ENCODE measurements at regions not wholly inside any gene's neighbourhood (a gene's known extent, or its start where the extent isn't known, plus 50 kb on each side); places are given as distances from the start of the nearest gene placed in this dataset.

- no peak for DNase-seq (ENCODE audit: low read depth in 2 of 2)
- Histone ChIP-seq H3K4me3 (replicated peaks in 1 of 4; ENCODE audit: control extremely low read depth in 1 of 4, insufficient read depth in 1 of 4, low read depth in 3 of 4, low read length in 4 of 4) (no peak overlapping the region), H3K9ac (ENCODE audit: insufficient read depth, low read length) (no peak overlapping the region), H3K9me3 (ENCODE audit: control insufficient read depth, insufficient read depth, low read depth, low read length) (no peaks in the 10 kb centered on the region), H3K4me1 (ENCODE audit: control insufficient read depth, extremely low read depth, insufficient read depth, low read length) (no peaks in the 10 kb centered on the region), H3K27me3 (ENCODE audit: control insufficient read depth, insufficient read depth, low read length) (no peaks in the 10 kb centered on the region), H3K36me3 (ENCODE audit: control insufficient read depth, insufficient read depth, low read length) (no peaks in the 10 kb centered on the region), H3K27ac (ENCODE audit: insufficient read depth, low read length) (no peak overlapping the region), H4K20me1 (ENCODE audit: control insufficient read depth, extremely low read depth, insufficient read depth, low read length) (no peaks in the 10 kb centered on the region), H2AFZ (ENCODE audit: low read length) (no peak overlapping the region), H3K79me2 (ENCODE audit: control insufficient read depth, insufficient read depth, low read length) (no peaks in the 10 kb centered on the region), H3K4me2 (ENCODE audit: extremely low read depth, insufficient read depth, low read length) (no peak overlapping the region)
- TF ChIP-seq EZH2 (IDR thresholded peaks at IDR 0.05; ENCODE audit: low read length, missing control alignments): no peak
- TF ChIP-seq, protein P1, sequence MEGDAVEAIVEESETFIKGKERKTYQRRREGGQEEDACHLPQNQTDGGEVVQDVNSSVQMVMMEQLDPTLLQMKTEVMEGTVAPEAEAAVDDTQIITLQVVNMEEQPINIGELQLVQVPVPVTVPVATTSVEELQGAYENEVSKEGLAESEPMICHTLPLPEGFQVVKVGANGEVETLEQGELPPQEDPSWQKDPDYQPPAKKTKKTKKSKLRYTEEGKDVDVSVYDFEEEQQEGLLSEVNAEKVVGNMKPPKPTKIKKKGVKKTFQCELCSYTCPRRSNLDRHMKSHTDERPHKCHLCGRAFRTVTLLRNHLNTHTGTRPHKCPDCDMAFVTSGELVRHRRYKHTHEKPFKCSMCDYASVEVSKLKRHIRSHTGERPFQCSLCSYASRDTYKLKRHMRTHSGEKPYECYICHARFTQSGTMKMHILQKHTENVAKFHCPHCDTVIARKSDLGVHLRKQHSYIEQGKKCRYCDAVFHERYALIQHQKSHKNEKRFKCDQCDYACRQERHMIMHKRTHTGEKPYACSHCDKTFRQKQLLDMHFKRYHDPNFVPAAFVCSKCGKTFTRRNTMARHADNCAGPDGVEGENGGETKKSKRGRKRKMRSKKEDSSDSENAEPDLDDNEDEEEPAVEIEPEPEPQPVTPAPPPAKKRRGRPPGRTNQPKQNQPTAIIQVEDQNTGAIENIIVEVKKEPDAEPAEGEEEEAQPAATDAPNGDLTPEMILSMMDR (conservative IDR thresholded peaks at IDR 0.05 in 1 of 2, IDR thresholded peaks at IDR 0.05 in 1 of 2; ENCODE audit: low read depth in 1 of 2, low read length in 2 of 2): no peak
Observed at GRCh38 chr14:105866841-105867321, 340.5 kb downstream of the TMEM121 start.

DNA sequence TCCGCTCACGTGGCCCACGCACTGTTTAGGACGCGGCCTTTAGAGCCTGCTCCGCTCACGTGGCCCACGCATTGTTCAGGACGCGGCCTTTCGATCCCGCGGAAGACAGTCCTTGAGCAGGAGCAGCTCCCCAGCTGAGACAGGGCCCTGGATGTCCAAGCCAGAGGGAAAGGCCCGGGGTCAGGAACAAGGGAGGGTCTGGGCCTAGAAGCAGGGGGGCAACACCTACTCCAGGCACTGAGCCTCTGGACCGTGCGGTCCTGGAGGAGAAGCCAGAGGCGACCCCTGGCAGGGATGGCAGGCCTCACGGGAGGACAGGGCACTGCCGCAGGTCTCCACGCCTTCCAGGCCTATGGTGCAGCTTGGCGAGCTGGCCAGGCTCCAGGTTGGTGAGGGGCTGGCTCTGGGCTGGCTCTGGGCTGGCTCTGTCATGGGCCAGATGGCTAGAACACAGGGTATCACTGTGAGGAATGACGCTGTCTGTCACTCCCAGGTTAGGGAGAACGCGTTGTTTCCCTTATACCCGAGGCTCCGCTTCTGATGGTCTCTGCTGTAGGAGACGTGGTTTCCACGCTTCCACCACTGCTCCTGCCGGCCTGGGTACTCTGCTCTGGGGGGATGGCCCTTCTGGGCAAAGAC lies 341.7 kb downstream of the TMEM121 start:
- Histone ChIP-seq H3K27me3 (ENCODE audit: control insufficient read depth, insufficient read depth, low read length) (no peaks in the 10 kb centered on the region), H3K4me2 (ENCODE audit: extremely low read depth, insufficient read depth, low read length) (no peak overlapping the region), H3K36me3 (ENCODE audit: control insufficient read depth, insufficient read depth, low read length) (no peaks in the 10 kb centered on the region), H3K9me3 (ENCODE audit: control insufficient read depth, insufficient read depth, low read depth, low read length) (no peaks in the 10 kb centered on the region), H4K20me1 (ENCODE audit: control insufficient read depth, extremely low read depth, insufficient read depth, low read length) (no peaks in the 10 kb centered on the region), H2AFZ (ENCODE audit: low read length) (no peak overlapping the region), H3K4me1 (ENCODE audit: control insufficient read depth, extremely low read depth, insufficient read depth, low read length) (no peaks in the 10 kb centered on the region), H3K4me3 (replicated peaks in 1 of 4; ENCODE audit: control extremely low read depth in 1 of 4, insufficient read depth in 1 of 4, low read depth in 3 of 4, low read length in 4 of 4) (no peak overlapping the region), H3K9ac (ENCODE audit: insufficient read depth, low read length) (no peak overlapping the region), H3K79me2 (ENCODE audit: control insufficient read depth, insufficient read depth, low read length) (no peaks in the 10 kb centered on the region), H3K27ac (ENCODE audit: insufficient read depth, low read length) (no peak overlapping the region)
- DNase-seq (ENCODE audit: low read depth in 2 of 2): no peak
- TF ChIP-seq, protein P1 (conservative IDR thresholded peaks at IDR 0.05 in 1 of 2, IDR thresholded peaks at IDR 0.05 in 1 of 2; ENCODE audit: low read depth in 1 of 2, low read length in 2 of 2): no peak
- no peak for TF ChIP-seq EZH2 (IDR thresholded peaks at IDR 0.05; ENCODE audit: low read length, missing control alignments)

DNA sequence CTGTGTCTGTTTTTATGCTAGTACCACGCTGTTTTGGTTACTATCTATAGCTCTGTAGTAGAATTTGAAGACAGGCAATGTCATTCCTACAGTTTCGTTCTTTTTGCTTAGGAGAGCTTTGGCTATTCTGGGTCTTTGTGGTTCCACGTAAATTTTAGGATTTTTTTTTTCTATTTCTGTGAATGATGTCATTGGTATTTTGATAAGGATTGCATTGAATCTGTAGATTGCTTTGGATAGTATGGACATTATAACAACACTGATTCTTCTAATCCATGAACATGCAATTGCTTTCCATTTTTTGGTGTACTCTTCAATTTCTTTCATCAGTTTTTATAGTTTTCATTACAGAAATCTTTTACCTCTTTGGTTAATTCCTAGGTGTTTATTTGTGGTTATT lies 345.2 kb downstream of the TMEM121 start:
- TF ChIP-seq, protein P1 (conservative IDR thresholded peaks at IDR 0.05 in 1 of 2, IDR thresholded peaks at IDR 0.05 in 1 of 2; ENCODE audit: low read depth in 1 of 2, low read length in 2 of 2): no peak
- no peak for TF ChIP-seq EZH2 (IDR thresholded peaks at IDR 0.05; ENCODE audit: low read length, missing control alignments)
- DNase-seq (ENCODE audit: low read depth in 2 of 2): no peak
- Histone ChIP-seq H4K20me1 (ENCODE audit: control insufficient read depth, extremely low read depth, insufficient read depth, low read length) (no peaks in the 10 kb centered on the region), H2AFZ (ENCODE audit: low read length) (no peak overlapping the region), H3K9ac (ENCODE audit: insufficient read depth, low read length) (no peak overlapping the region), H3K4me2 (ENCODE audit: extremely low read depth, insufficient read depth, low read length) (no peak overlapping the region), H3K27ac (ENCODE audit: insufficient read depth, low read length) (no peak overlapping the region), H3K36me3 (ENCODE audit: control insufficient read depth, insufficient read depth, low read length) (no peaks in the 10 kb centered on the region), H3K9me3 (ENCODE audit: control insufficient read depth, insufficient read depth, low read depth, low read length) (no peaks in the 10 kb centered on the region), H3K79me2 (ENCODE audit: control insufficient read depth, insufficient read depth, low read length) (no peaks in the 10 kb centered on the region), H3K4me1 (ENCODE audit: control insufficient read depth, extremely low read depth, insufficient read depth, low read length) (no peaks in the 10 kb centered on the region), H3K27me3 (ENCODE audit: control insufficient read depth, insufficient read depth, low read length) (no peaks in the 10 kb centered on the region), H3K4me3 (replicated peaks in 1 of 4; ENCODE audit: control extremely low read depth in 1 of 4, insufficient read depth in 1 of 4, low read depth in 3 of 4, low read length in 4 of 4) (no peak overlapping the region)
